ENCODE measurements at regions not wholly inside any gene's neighbourhood (a gene's known extent, or its start where the extent isn't known, plus 50 kb on each side); places are given as distances from the start of the nearest gene placed in this dataset.

DNA sequence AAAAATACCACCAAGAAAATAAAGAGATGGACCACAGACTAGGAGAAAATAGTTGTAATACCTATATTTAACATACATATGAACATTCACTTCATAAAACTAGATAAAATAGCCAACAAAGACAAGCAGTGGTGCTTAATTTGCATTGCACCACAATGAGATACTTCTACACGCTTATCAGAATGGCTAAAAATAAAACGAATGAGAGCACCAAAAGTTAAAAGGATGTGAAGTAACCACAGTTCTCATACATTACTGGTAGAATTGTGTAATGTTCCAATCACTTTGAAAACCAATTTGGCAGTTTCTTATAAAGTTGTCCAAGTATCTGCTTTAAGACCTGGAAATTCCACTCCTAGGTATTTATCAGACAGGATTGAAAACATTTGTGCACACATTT lies 198.9 kb upstream of the SGCD start:
- POLR2A ChIA-PET (ENCODE audit: unreplicated experiment): no interaction called here
- no peaks in the 10 kb centered on the region for H4K20me1 ChIP-seq (ENCODE audit: insufficient read depth)

DNA sequence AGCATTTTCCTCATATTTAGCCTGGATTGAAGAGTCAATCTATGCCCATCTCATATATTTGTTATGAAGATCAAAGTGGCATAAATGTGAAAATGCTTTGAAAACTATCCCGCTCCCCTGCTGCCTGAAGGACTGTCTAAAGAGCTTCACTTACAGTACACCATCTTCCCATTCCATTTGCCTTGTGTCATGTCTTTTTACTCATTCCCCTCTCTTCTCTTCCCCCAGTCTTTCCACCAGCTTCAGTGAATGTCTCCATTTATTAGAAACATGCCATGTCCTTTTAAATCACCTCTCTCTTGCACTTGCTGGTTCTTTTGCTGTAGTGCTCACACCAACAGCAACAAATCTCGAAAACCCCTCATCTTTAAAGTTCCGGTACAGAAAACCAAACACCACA lies 192.7 kb upstream of the SGCD start:
- H3K4me2 ChIP-seq: no peak overlapping the region
- no peak overlapping the region for H3K4me3 ChIP-seq
- intact Hi-C loops (cut with micrococcal nuclease; ENCODE audit: unreplicated experiment): no loop called here
- H3K9me3 ChIP-seq (ENCODE audit: insufficient read depth, low read depth): no peaks in the 10 kb centered on the region
- TF ChIP-seq EZH2 (IDR thresholded peaks at IDR 0.05; ENCODE audit: low read depth): no peak
- TF ChIP-seq CTCF (conservative IDR thresholded peaks at IDR 0.05): no peak
- no peaks in the 10 kb centered on the region for H4K20me1 ChIP-seq (ENCODE audit: insufficient read depth)
- no peaks in the 10 kb centered on the region for H3F3A ChIP-seq (ENCODE audit: insufficient read depth, low read depth)
- no peaks in the 10 kb centered on the region for H3K36me3 ChIP-seq (ENCODE audit: low read depth)
- BruUV-seq (replicated peaks): no TSS peak
- H3K27me3 ChIP-seq (ENCODE audit: insufficient read depth, low read depth): no peaks in the 10 kb centered on the region
- H3K9me2 ChIP-seq (ENCODE audit: insufficient read depth): no peaks in the 10 kb centered on the region
- H3K27ac ChIP-seq: no peak overlapping the region
- POLR2A ChIA-PET (ENCODE audit: unreplicated experiment): no interaction called here
- no peaks in the 10 kb centered on the region for H3K79me2 ChIP-seq (ENCODE audit: low read depth)
- no peak overlapping the region for H2AFZ ChIP-seq
- CTCF ChIA-PET: no interaction called here
- no peaks in the 10 kb centered on the region for H3K4me1 ChIP-seq (replicated peaks; ENCODE audit: insufficient read depth)
- no peak for DNase-seq

More for the DNA sequence above, 198.9 kb upstream of the SGCD start:
- CTCF ChIA-PET: no interaction called here
- Histone ChIP-seq H3K9me2 (ENCODE audit: insufficient read depth) (no peaks in the 10 kb centered on the region), H3K27ac (no peak overlapping the region), H3K79me2 (ENCODE audit: low read depth) (no peaks in the 10 kb centered on the region), H3K4me1 (replicated peaks; ENCODE audit: insufficient read depth) (no peaks in the 10 kb centered on the region), H3K4me3 (no peak overlapping the region), H3K4me2 (no peak overlapping the region), H3F3A (ENCODE audit: insufficient read depth, low read depth) (no peaks in the 10 kb centered on the region), H3K36me3 (ENCODE audit: low read depth) (no peaks in the 10 kb centered on the region), H3K9me3 (ENCODE audit: insufficient read depth, low read depth) (no peaks in the 10 kb centered on the region), H2AFZ (no peak overlapping the region), H3K27me3 (ENCODE audit: insufficient read depth, low read depth) (no peaks in the 10 kb centered on the region)
- DNase-seq: no peak
- TF ChIP-seq EZH2 (IDR thresholded peaks at IDR 0.05; ENCODE audit: low read depth) (no peak), CTCF (conservative IDR thresholded peaks at IDR 0.05) (no peak)
- intact Hi-C loops (cut with micrococcal nuclease; ENCODE audit: unreplicated experiment): no loop called here
- no TSS peak for BruUV-seq (replicated peaks)

GRCh38 chr5:156135531-156135930 lies 191.4 kb upstream of the SGCD start:
- POLR2A ChIA-PET (ENCODE audit: unreplicated experiment): no interaction called here
- Histone ChIP-seq H3K27me3 (ENCODE audit: insufficient read depth, low read depth) (no peaks in the 10 kb centered on the region), H3K4me3 (no peak overlapping the region), H4K20me1 (ENCODE audit: insufficient read depth) (no peaks in the 10 kb centered on the region), H3F3A (ENCODE audit: insufficient read depth, low read depth) (no peaks in the 10 kb centered on the region), H3K4me2 (no peak overlapping the region), H3K27ac (no peak overlapping the region), H3K4me1 (replicated peaks; ENCODE audit: insufficient read depth) (no peaks in the 10 kb centered on the region), H2AFZ (no peak overlapping the region), H3K36me3 (ENCODE audit: low read depth) (no peaks in the 10 kb centered on the region), H3K9me3 (ENCODE audit: insufficient read depth, low read depth) (no peaks in the 10 kb centered on the region), H3K79me2 (ENCODE audit: low read depth) (no peaks in the 10 kb centered on the region), H3K9me2 (ENCODE audit: insufficient read depth) (no peaks in the 10 kb centered on the region)
- DNase-seq: no peak
- BruUV-seq (replicated peaks): no TSS peak
- CTCF ChIA-PET: no interaction called here
- TF ChIP-seq EZH2 (IDR thresholded peaks at IDR 0.05; ENCODE audit: low read depth) (no peak), CTCF (conservative IDR thresholded peaks at IDR 0.05) (no peak)
- intact Hi-C loops (cut with micrococcal nuclease; ENCODE audit: unreplicated experiment): no loop called here

All from PC-9 (cell line).